NCI-H526 (cell line): ENCODE measurements at regions not wholly inside any gene's neighbourhood (a gene's known extent, or its start where the extent isn't known, plus 50 kb on each side); places are given as distances from the start of the nearest gene placed in this dataset.

ENCODE experiments used
- DNase-seq, 2 experiments: peaks; one replicate each; lab custom pipeline; 2025; lab: John Stamatoyannopoulos, UW

GRCh38 chr9:110143485-110143884, 64.5 kb downstream of the C9orf152 start:
- DNase-seq: no peak

GRCh38 chr9:110143950-110144545, 63.9 kb downstream of the C9orf152 start:
- no peak for DNase-seq

- no peak for DNase-seq
Measured at GRCh38 chr9:110146373-110146772, 61.6 kb downstream of the C9orf152 start.

GRCh38 chr9:110148384-110148783, 59.6 kb downstream of the C9orf152 start:
- DNase-seq: no peak

- DNase-seq: no peak
Measured at GRCh38 chr9:110148891-110149290, 59.1 kb downstream of the C9orf152 start.
